ENCODE measurements at regions not wholly inside any gene's neighbourhood (a gene's known extent, or its start where the extent isn't known, plus 50 kb on each side); places are given as distances from the start of the nearest gene placed in this dataset.

- Histone ChIP-seq H3K27me3 (ENCODE audit: control insufficient read depth in 3 of 3, insufficient read depth in 3 of 3, low read length in 3 of 3) (no peaks in the 10 kb centered on the region), H3K9me3 (ENCODE audit: control insufficient read depth in 3 of 3, low read length in 3 of 3) (no peaks in the 10 kb centered on the region), H3K27ac (ENCODE audit: low read depth, low read length) (no peak overlapping the region), H3K36me3 (ENCODE audit: control insufficient read depth in 3 of 3, insufficient read depth in 3 of 3, low read length in 3 of 3) (no peaks in the 10 kb centered on the region), H3K9ac (ENCODE audit: low read depth in 1 of 3, low read length in 3 of 3) (no peak overlapping the region), H3K4me1 (ENCODE audit: control insufficient read depth in 3 of 3, insufficient read depth in 3 of 3, low read length in 3 of 3) (no peaks in the 10 kb centered on the region), H3K4me3 (ENCODE audit: low read length in 3 of 3) (no peak overlapping the region)
These were observed 544.2 kb downstream of the ETNK1 start for GRCh38 chr12:23169012-23169695.

GRCh38 chr12:23169696-23170013 lies 544.7 kb downstream of the ETNK1 start:
- Histone ChIP-seq H3K36me3 (ENCODE audit: control insufficient read depth in 3 of 3, insufficient read depth in 3 of 3, low read length in 3 of 3) (no peaks in the 10 kb centered on the region), H3K4me3 (ENCODE audit: low read length in 3 of 3) (no peak overlapping the region), H3K9me3 (ENCODE audit: control insufficient read depth in 3 of 3, low read length in 3 of 3) (no peaks in the 10 kb centered on the region), H3K27me3 (ENCODE audit: control insufficient read depth in 3 of 3, insufficient read depth in 3 of 3, low read length in 3 of 3) (no peaks in the 10 kb centered on the region), H3K9ac (ENCODE audit: low read depth in 1 of 3, low read length in 3 of 3) (no peak overlapping the region), H3K4me1 (ENCODE audit: control insufficient read depth in 3 of 3, insufficient read depth in 3 of 3, low read length in 3 of 3) (no peaks in the 10 kb centered on the region), H3K27ac (ENCODE audit: low read depth, low read length) (no peak overlapping the region)

- no peaks in the 10 kb centered on the region for H3K36me3 ChIP-seq (ENCODE audit: control insufficient read depth in 3 of 3, insufficient read depth in 3 of 3, low read length in 3 of 3)
- H3K9ac ChIP-seq (ENCODE audit: low read depth in 1 of 3, low read length in 3 of 3): no peak overlapping the region
- no peaks in the 10 kb centered on the region for H3K9me3 ChIP-seq (ENCODE audit: control insufficient read depth in 3 of 3, low read length in 3 of 3)
- no peaks in the 10 kb centered on the region for H3K27me3 ChIP-seq (ENCODE audit: control insufficient read depth in 3 of 3, insufficient read depth in 3 of 3, low read length in 3 of 3)
- no peak overlapping the region for H3K4me3 ChIP-seq (ENCODE audit: low read length in 3 of 3)
- H3K27ac ChIP-seq (ENCODE audit: low read depth, low read length): no peak overlapping the region
- H3K4me1 ChIP-seq (ENCODE audit: control insufficient read depth in 3 of 3, insufficient read depth in 3 of 3, low read length in 3 of 3): no peaks in the 10 kb centered on the region
These were observed 549.9 kb downstream of the ETNK1 start for GRCh38 chr12:23174917-23175316.

GRCh38 chr12:23185346-23185745 lies 560.4 kb downstream of the ETNK1 start:
- no peaks in the 10 kb centered on the region for H3K9me3 ChIP-seq (ENCODE audit: control insufficient read depth in 3 of 3, low read length in 3 of 3)
- no peaks in the 10 kb centered on the region for H3K27me3 ChIP-seq (ENCODE audit: control insufficient read depth in 3 of 3, insufficient read depth in 3 of 3, low read length in 3 of 3)
- no peak overlapping the region for H3K9ac ChIP-seq (ENCODE audit: low read depth in 1 of 3, low read length in 3 of 3)
- H3K4me1 ChIP-seq (ENCODE audit: control insufficient read depth in 3 of 3, insufficient read depth in 3 of 3, low read length in 3 of 3): no peaks in the 10 kb centered on the region
- no peaks in the 10 kb centered on the region for H3K36me3 ChIP-seq (ENCODE audit: control insufficient read depth in 3 of 3, insufficient read depth in 3 of 3, low read length in 3 of 3)
- no peak overlapping the region for H3K4me3 ChIP-seq (ENCODE audit: low read length in 3 of 3)
- H3K27ac ChIP-seq (ENCODE audit: low read depth, low read length): no peak overlapping the region

- Histone ChIP-seq H3K4me1 (ENCODE audit: control insufficient read depth in 3 of 3, insufficient read depth in 3 of 3, low read length in 3 of 3) (no peaks in the 10 kb centered on the region), H3K27ac (ENCODE audit: low read depth, low read length) (no peak overlapping the region), H3K4me3 (ENCODE audit: low read length in 3 of 3) (no peak overlapping the region), H3K36me3 (ENCODE audit: control insufficient read depth in 3 of 3, insufficient read depth in 3 of 3, low read length in 3 of 3) (no peaks in the 10 kb centered on the region), H3K9ac (ENCODE audit: low read depth in 1 of 3, low read length in 3 of 3) (no peak overlapping the region), H3K9me3 (ENCODE audit: control insufficient read depth in 3 of 3, low read length in 3 of 3) (no peaks in the 10 kb centered on the region), H3K27me3 (ENCODE audit: control insufficient read depth in 3 of 3, insufficient read depth in 3 of 3, low read length in 3 of 3) (no peaks in the 10 kb centered on the region)
These were observed 562.0 kb downstream of the ETNK1 start for GRCh38 chr12:23186950-23187349.

GRCh38 chr12:23193552-23193951 lies 568.6 kb downstream of the ETNK1 start:
- Histone ChIP-seq H3K4me3 (ENCODE audit: low read length in 3 of 3) (no peak overlapping the region), H3K27me3 (ENCODE audit: control insufficient read depth in 3 of 3, insufficient read depth in 3 of 3, low read length in 3 of 3) (no peaks in the 10 kb centered on the region), H3K4me1 (ENCODE audit: control insufficient read depth in 3 of 3, insufficient read depth in 3 of 3, low read length in 3 of 3) (no peaks in the 10 kb centered on the region), H3K27ac (ENCODE audit: low read depth, low read length) (no peak overlapping the region), H3K36me3 (ENCODE audit: control insufficient read depth in 3 of 3, insufficient read depth in 3 of 3, low read length in 3 of 3) (no peaks in the 10 kb centered on the region), H3K9me3 (ENCODE audit: control insufficient read depth in 3 of 3, low read length in 3 of 3) (no peaks in the 10 kb centered on the region), H3K9ac (ENCODE audit: low read depth in 1 of 3, low read length in 3 of 3) (no peak overlapping the region)

- Histone ChIP-seq H3K27ac (ENCODE audit: low read depth, low read length) (no peak overlapping the region), H3K4me1 (ENCODE audit: control insufficient read depth in 3 of 3, insufficient read depth in 3 of 3, low read length in 3 of 3) (no peaks in the 10 kb centered on the region), H3K9me3 (ENCODE audit: control insufficient read depth in 3 of 3, low read length in 3 of 3) (peaks cover 0 to 1% (median 0%) of the 10 kb centered on the region in 3 donors), H3K27me3 (ENCODE audit: control insufficient read depth in 3 of 3, insufficient read depth in 3 of 3, low read length in 3 of 3) (no peaks in the 10 kb centered on the region), H3K4me3 (ENCODE audit: low read length in 3 of 3) (no peak overlapping the region), H3K36me3 (ENCODE audit: control insufficient read depth in 3 of 3, insufficient read depth in 3 of 3, low read length in 3 of 3) (no peaks in the 10 kb centered on the region), H3K9ac (ENCODE audit: low read depth in 1 of 3, low read length in 3 of 3) (no peak overlapping the region)
These were observed 572.3 kb downstream of the ETNK1 start for GRCh38 chr12:23197266-23197665.

GRCh38 chr12:23202728-23203127 lies 577.8 kb downstream of the ETNK1 start:
- no peaks in the 10 kb centered on the region for H3K4me1 ChIP-seq (ENCODE audit: control insufficient read depth in 3 of 3, insufficient read depth in 3 of 3, low read length in 3 of 3)
- no peaks in the 10 kb centered on the region for H3K27me3 ChIP-seq (ENCODE audit: control insufficient read depth in 3 of 3, insufficient read depth in 3 of 3, low read length in 3 of 3)
- peaks cover 0 to 1% (median 0%) of the 10 kb centered on the region in 3 donors for H3K9me3 ChIP-seq (ENCODE audit: control insufficient read depth in 3 of 3, low read length in 3 of 3)
- no peak overlapping the region for H3K4me3 ChIP-seq (ENCODE audit: low read length in 3 of 3)
- no peak overlapping the region for H3K27ac ChIP-seq (ENCODE audit: low read depth, low read length)
- no peak overlapping the region for H3K9ac ChIP-seq (ENCODE audit: low read depth in 1 of 3, low read length in 3 of 3)
- H3K36me3 ChIP-seq (ENCODE audit: control insufficient read depth in 3 of 3, insufficient read depth in 3 of 3, low read length in 3 of 3): no peaks in the 10 kb centered on the region

GRCh38 chr12:23204933-23205778 lies 580.2 kb downstream of the ETNK1 start:
- H3K9me3 ChIP-seq (ENCODE audit: control insufficient read depth in 3 of 3, low read length in 3 of 3): no peaks in the 10 kb centered on the region
- H3K9ac ChIP-seq (ENCODE audit: low read depth in 1 of 3, low read length in 3 of 3): no peak overlapping the region
- H3K4me3 ChIP-seq (ENCODE audit: low read length in 3 of 3): no peak overlapping the region
- H3K27ac ChIP-seq (ENCODE audit: low read depth, low read length): no peak overlapping the region
- H3K27me3 ChIP-seq (ENCODE audit: control insufficient read depth in 3 of 3, insufficient read depth in 3 of 3, low read length in 3 of 3): no peaks in the 10 kb centered on the region
- H3K36me3 ChIP-seq (ENCODE audit: control insufficient read depth in 3 of 3, insufficient read depth in 3 of 3, low read length in 3 of 3): no peaks in the 10 kb centered on the region
- H3K4me1 ChIP-seq (ENCODE audit: control insufficient read depth in 3 of 3, insufficient read depth in 3 of 3, low read length in 3 of 3): no peaks in the 10 kb centered on the region

GRCh38 chr12:23209793-23210192 lies 584.8 kb downstream of the ETNK1 start:
- no peaks in the 10 kb centered on the region for H3K36me3 ChIP-seq (ENCODE audit: control insufficient read depth in 3 of 3, insufficient read depth in 3 of 3, low read length in 3 of 3)
- H3K9me3 ChIP-seq (ENCODE audit: control insufficient read depth in 3 of 3, low read length in 3 of 3): no peaks in the 10 kb centered on the region
- no peaks in the 10 kb centered on the region for H3K27me3 ChIP-seq (ENCODE audit: control insufficient read depth in 3 of 3, insufficient read depth in 3 of 3, low read length in 3 of 3)
- H3K4me3 ChIP-seq (ENCODE audit: low read length in 3 of 3): no peak overlapping the region
- peaks cover 0 to 3% (median 0%) of the 10 kb centered on the region in 3 donors for H3K4me1 ChIP-seq (ENCODE audit: control insufficient read depth in 3 of 3, insufficient read depth in 3 of 3, low read length in 3 of 3)
- no peak overlapping the region for H3K27ac ChIP-seq (ENCODE audit: low read depth, low read length)
- no peak overlapping the region for H3K9ac ChIP-seq (ENCODE audit: low read depth in 1 of 3, low read length in 3 of 3)
